ENCODE measurements at regions not wholly inside any gene's neighbourhood (a gene's known extent, or its start where the extent isn't known, plus 50 kb on each side); places are given as distances from the start of the nearest gene placed in this dataset.

DNA sequence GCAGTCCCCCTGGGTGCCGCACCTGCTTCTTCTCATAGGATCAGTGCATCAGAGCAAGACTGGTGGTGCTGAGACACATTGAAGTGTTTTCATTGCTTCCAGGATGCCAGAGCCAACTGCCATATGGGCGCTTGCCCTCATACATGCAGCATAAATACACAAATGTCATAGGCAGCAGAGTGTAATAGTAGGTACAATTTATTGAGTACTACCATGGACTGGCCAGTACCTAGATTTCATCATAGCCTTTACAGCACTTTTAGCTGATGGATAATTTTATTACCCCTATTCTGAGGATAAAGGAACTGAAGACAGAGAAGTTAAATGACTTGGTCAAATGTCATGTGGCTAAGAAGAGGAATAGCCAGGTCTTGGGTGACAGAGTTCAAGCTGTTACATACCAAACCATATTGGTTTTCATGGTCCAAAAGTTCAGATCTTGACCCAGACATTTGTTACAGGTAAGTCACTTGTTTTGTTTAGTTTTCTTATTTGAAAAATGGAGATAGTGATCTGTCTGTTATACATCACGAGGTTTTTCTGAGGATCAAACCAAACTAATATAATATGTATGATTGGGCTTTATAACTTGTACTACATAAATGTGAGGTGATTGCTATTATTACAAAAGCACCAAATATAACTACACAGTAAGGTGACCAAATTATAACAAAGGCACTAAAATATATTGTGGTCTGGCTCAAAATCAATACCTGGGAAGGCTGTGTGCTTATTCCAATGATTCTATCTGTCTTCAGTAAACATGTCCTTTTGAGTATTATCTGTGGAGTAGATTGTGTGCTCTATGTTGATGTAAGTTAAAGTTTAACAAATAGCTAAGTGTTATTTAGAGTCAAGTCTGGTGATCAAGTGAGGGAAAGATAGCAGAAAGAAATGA lies 151.9 kb upstream of the CYRIA start:
- Histone ChIP-seq H3K4me3 (ENCODE audit: low read length) (no peak overlapping the region), H3K36me3 (ENCODE audit: control insufficient read depth, insufficient read depth, low read length) (no peaks in the 10 kb centered on the region), H3K27me3 (ENCODE audit: control insufficient read depth, insufficient read depth, low read length, poor library complexity, severe bottlenecking) (no peaks in the 10 kb centered on the region), H3K9ac (ENCODE audit: extremely low read depth, low read length, poor library complexity, severe bottlenecking) (no peak overlapping the region), H3K4me1 (ENCODE audit: control insufficient read depth, insufficient read depth, low read length) (no peaks in the 10 kb centered on the region), H3K27ac (ENCODE audit: low read depth, low read length) (no peak overlapping the region), H3K9me3 (ENCODE audit: control insufficient read depth, low read length) (peaks cover 11% of the 10 kb centered on the region)
- no peak for DNase-seq
- Mint-ChIP-seq H3K4me3 (no peak overlapping the region), H3K4me1 (peaks cover 4% of the 10 kb centered on the region), H3K36me3 (ENCODE audit: low read depth) (no peaks in the 10 kb centered on the region), H3K27ac (no peak overlapping the region), H3K9me3 (no peaks in the 10 kb centered on the region), H3K27me3 (ENCODE audit: insufficient read depth) (no peaks in the 10 kb centered on the region)
- 90 to 100% methylated on average over 2 to 3 of the region's 3 CpGs for WGBS, 2 experiments (ENCODE audit: insufficient coverage in 1 of 2, insufficient read length in 1 of 2)
- TF ChIP-seq, protein P1, sequence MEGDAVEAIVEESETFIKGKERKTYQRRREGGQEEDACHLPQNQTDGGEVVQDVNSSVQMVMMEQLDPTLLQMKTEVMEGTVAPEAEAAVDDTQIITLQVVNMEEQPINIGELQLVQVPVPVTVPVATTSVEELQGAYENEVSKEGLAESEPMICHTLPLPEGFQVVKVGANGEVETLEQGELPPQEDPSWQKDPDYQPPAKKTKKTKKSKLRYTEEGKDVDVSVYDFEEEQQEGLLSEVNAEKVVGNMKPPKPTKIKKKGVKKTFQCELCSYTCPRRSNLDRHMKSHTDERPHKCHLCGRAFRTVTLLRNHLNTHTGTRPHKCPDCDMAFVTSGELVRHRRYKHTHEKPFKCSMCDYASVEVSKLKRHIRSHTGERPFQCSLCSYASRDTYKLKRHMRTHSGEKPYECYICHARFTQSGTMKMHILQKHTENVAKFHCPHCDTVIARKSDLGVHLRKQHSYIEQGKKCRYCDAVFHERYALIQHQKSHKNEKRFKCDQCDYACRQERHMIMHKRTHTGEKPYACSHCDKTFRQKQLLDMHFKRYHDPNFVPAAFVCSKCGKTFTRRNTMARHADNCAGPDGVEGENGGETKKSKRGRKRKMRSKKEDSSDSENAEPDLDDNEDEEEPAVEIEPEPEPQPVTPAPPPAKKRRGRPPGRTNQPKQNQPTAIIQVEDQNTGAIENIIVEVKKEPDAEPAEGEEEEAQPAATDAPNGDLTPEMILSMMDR (conservative IDR thresholded peaks at IDR 0.05): no peak

DNA sequence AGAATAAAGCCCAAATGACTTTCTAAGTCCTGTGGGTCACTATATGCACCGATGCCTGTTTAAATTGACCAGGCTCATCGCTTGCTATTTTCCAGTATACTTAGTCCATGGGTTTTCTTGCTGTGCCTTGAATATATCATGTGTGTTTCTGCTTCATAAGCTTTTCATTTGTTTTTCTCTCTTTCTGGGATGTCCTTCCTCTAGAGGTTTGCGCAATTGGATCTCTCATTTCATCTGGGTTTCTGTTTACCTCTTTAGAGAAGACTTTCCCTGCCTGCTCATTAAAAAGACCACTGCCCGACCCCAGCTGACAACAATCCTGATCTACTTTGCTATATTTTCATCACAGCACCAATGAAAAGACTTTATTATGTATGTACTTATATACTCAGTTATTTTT lies 150.9 kb upstream of the CYRIA start:
- Mint-ChIP-seq H3K4me1 (peaks cover 4% of the 10 kb centered on the region), H3K36me3 (ENCODE audit: low read depth) (no peaks in the 10 kb centered on the region), H3K27me3 (ENCODE audit: insufficient read depth) (no peaks in the 10 kb centered on the region), H3K9me3 (no peaks in the 10 kb centered on the region), H3K4me3 (no peak overlapping the region), H3K27ac (no peak overlapping the region)
- Histone ChIP-seq H3K9me3 (ENCODE audit: control insufficient read depth, low read length) (peaks cover 11% of the 10 kb centered on the region), H3K27me3 (ENCODE audit: control insufficient read depth, insufficient read depth, low read length, poor library complexity, severe bottlenecking) (no peaks in the 10 kb centered on the region), H3K4me3 (ENCODE audit: low read length) (no peak overlapping the region), H3K36me3 (ENCODE audit: control insufficient read depth, insufficient read depth, low read length) (no peaks in the 10 kb centered on the region), H3K27ac (ENCODE audit: low read depth, low read length) (no peak overlapping the region), H3K9ac (ENCODE audit: extremely low read depth, low read length, poor library complexity, severe bottlenecking) (no peak overlapping the region), H3K4me1 (ENCODE audit: control insufficient read depth, insufficient read depth, low read length) (no peaks in the 10 kb centered on the region)
- DNase-seq: no peak
- TF ChIP-seq, protein P1 (conservative IDR thresholded peaks at IDR 0.05): no peak
- 96 to 100% methylated on average over 2 to 4 of the region's 4 CpGs for WGBS, 2 experiments (ENCODE audit: insufficient coverage in 1 of 2, insufficient read length in 1 of 2)

DNA sequence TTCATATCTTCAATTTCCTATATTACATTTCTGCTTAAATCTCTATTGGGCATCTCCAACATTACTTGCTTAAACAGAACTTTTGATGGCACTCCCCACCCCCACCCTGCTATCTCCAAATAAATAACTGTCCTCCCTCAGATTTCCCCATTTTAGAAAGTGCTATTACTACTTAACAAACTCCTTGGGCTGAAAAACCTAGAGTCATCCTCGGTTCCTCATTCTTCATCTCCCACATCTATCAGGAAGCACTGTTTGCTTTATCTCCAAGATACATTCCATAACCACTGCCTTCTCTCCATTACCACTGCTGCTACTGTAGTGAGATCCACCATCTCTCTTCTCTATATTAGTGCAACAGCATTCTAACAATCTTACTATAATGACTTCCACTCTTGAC lies 150.4 kb upstream of the CYRIA start:
- Histone ChIP-seq H3K9me3 (ENCODE audit: control insufficient read depth, low read length) (peaks cover 11% of the 10 kb centered on the region), H3K36me3 (ENCODE audit: control insufficient read depth, insufficient read depth, low read length) (no peaks in the 10 kb centered on the region), H3K9ac (ENCODE audit: extremely low read depth, low read length, poor library complexity, severe bottlenecking) (no peak overlapping the region), H3K27me3 (ENCODE audit: control insufficient read depth, insufficient read depth, low read length, poor library complexity, severe bottlenecking) (no peaks in the 10 kb centered on the region), H3K4me1 (ENCODE audit: control insufficient read depth, insufficient read depth, low read length) (no peaks in the 10 kb centered on the region), H3K4me3 (ENCODE audit: low read length) (no peak overlapping the region), H3K27ac (ENCODE audit: low read depth, low read length) (no peak overlapping the region)
- Mint-ChIP-seq H3K4me3 (no peak overlapping the region), H3K36me3 (ENCODE audit: low read depth) (no peaks in the 10 kb centered on the region), H3K4me1 (peaks cover 4% of the 10 kb centered on the region), H3K9me3 (no peaks in the 10 kb centered on the region), H3K27ac (no peak overlapping the region), H3K27me3 (ENCODE audit: insufficient read depth) (no peaks in the 10 kb centered on the region)
- TF ChIP-seq, protein P1 (conservative IDR thresholded peaks at IDR 0.05): no peak
- DNase-seq: no peak
- 88 to 92% methylated on average over 1 of the region's 1 CpG for WGBS, 2 experiments (ENCODE audit: insufficient coverage in 1 of 2, insufficient read length in 1 of 2)

All from endodermal cell (in vitro differentiated cells).